Neural progenitor cell (in vitro differentiated cells): ENCODE measurements at regions not wholly inside any gene's neighbourhood (a gene's known extent, or its start where the extent isn't known, plus 50 kb on each side); places are given as distances from the start of the nearest gene placed in this dataset.

ENCODE experiments used
- DNase-seq: peaks from one replicate; pipeline ENCODE4 v3.0.0-alpha.2; 2016; ENCODE audit warnings: low spot score
- H2AFZ ChIP-seq: fragments of 200-600 bp; sonication (generic); replicated peaks from 2 replicates; pipeline ENCODE4 v1.6.1; 2016; ENCODE audit warnings: antibody characterized with exemption
- H3F3A ChIP-seq: fragments of 200-600 bp; sonication (generic); 2 replicates; pipeline ENCODE4 v1.6.1; 2016; ENCODE audit warnings: antibody characterized with exemption, low read depth
- H3K27ac ChIP-seq: fragments of 200-600 bp; sonication (generic); 2 replicates; pipeline ENCODE4 v1.5.1; 2016; ENCODE audit warnings: mild to moderate bottlenecking
- H3K27me3 ChIP-seq: fragments of 200-600 bp; sonication (generic); 2 replicates; pipeline ENCODE4 v1.6.1; 2016; ENCODE audit warnings: mild to moderate bottlenecking, moderate library complexity
- H3K36me3 ChIP-seq: fragments of 200-600 bp; sonication (generic); 2 replicates; pipeline ENCODE4 v1.5.1; 2016
- H3K4me1 ChIP-seq: fragments of 200-600 bp; sonication (generic); 2 replicates; pipeline ENCODE4 v1.6.1; 2016; ENCODE audit warnings: mixed run types
- H3K4me2 ChIP-seq: fragments of 200-600 bp; sonication (generic); 2 replicates; pipeline ENCODE4 v1.6.1; 2016
- H3K4me3 ChIP-seq: fragments of 200-600 bp; sonication (generic); 2 replicates; pipeline ENCODE4 v1.5.1; 2016
- H3K79me2 ChIP-seq: fragments of 200-600 bp; sonication (generic); 2 replicates; pipeline ENCODE4 v1.6.1; 2016; ENCODE audit warnings: low read depth
- H3K9ac ChIP-seq: fragments of 200-600 bp; sonication (generic); 2 replicates; pipeline ENCODE4 v1.6.1; 2016
- H3K9me3 ChIP-seq: fragments of 200-600 bp; sonication (generic); 2 replicates; pipeline ENCODE4 v1.5.1; 2016; ENCODE audit warnings: low read depth
- H4K20me1 ChIP-seq: fragments of 200-600 bp; sonication (generic); 2 replicates; pipeline ENCODE4 v1.6.1; 2016; ENCODE audit warnings: low read depth
- H3K27ac Mint-ChIP-seq: 3 replicates; pipeline ENCODE4 v1.8.0; 2021; ENCODE audit warnings: mixed read lengths
- H3K27me3 Mint-ChIP-seq: 2 replicates; pipeline ENCODE4 v1.8.0; 2022; ENCODE audit warnings: low read depth, mild to moderate bottlenecking, inconsistent platforms, moderate library complexity, mixed read lengths; ENCODE audit not compliant: insufficient read depth
- H3K36me3 Mint-ChIP-seq: 3 replicates; pipeline ENCODE4 v1.8.0; 2021; ENCODE audit warnings: mixed read lengths
- H3K4me1 Mint-ChIP-seq: 3 replicates; pipeline ENCODE4 v1.8.0; 2021; ENCODE audit warnings: mixed read lengths
- H3K4me3 Mint-ChIP-seq: 3 replicates; pipeline ENCODE4 v1.8.0; 2021; ENCODE audit warnings: mild to moderate bottlenecking, moderate library complexity, mixed read lengths
- H3K9me3 Mint-ChIP-seq: 3 replicates; pipeline ENCODE4 v1.8.0; 2020; ENCODE audit warnings: mixed read lengths
- EZH2 ChIP-seq: fragments of 200-600 bp; sonication (generic); IDR thresholded peaks from 2 replicates; pipeline ENCODE4 v1.6.1; 2017; ENCODE audit warnings: antibody characterized with exemption, mild to moderate bottlenecking, moderate library complexity
- EZH2phosphoT487 ChIP-seq: fragments of 200-600 bp; sonication (generic); IDR thresholded peaks from 2 replicates; pipeline ENCODE4 v1.6.1; 2017; ENCODE audit warnings: antibody characterized with exemption
- TF ChIP-seq, protein P1 (sequence below): fragments of 200-600 bp; sonication (generic); IDR thresholded peaks from 2 replicates; pipeline ENCODE4 v1.5.1; 2017; ENCODE audit warnings: antibody characterized with exemption, mild to moderate bottlenecking

DNA sequence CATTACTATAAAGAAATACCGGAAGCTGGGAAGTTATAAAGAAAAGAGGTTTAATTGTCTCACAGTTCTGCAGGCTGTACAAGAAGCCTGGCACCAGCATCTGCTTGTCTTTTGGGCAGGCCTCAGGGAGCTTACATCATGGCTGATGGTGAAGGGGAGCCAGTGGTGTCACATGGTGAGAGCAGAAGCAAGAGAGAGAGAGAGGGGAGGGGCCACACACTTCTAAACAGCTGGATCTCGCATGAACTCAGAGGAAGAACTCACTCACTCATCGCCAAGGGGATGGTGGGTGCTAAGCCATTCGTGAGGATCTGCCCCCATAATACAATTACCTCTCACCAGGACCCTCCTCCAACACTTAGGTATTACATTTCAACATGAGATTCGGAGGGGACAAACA lies 51.8 kb upstream of the ANKRD34C start:
- H3K27ac Mint-ChIP-seq, result no peak overlapping the region
- Histone ChIP-seq H3K4me1 (no peaks in the 10 kb centered on the region), H4K20me1 (no peaks in the 10 kb centered on the region), H3K9ac (no peak overlapping the region), H2AFZ (no peak overlapping the region), H3K4me3 (no peak overlapping the region), H3K79me2 (no peaks in the 10 kb centered on the region), H3F3A (no peaks in the 10 kb centered on the region), H3K27me3 (no peaks in the 10 kb centered on the region), H3K36me3 (no peaks in the 10 kb centered on the region), H3K9me3 (no peaks in the 10 kb centered on the region), H3K4me2 (no peak overlapping the region), H3K27ac (no peak overlapping the region)
- peaks cover 18% of the 10 kb centered on the region for H3K9me3 Mint-ChIP-seq
- DNase-seq, result no peak
- no peak overlapping the region for H3K4me3 Mint-ChIP-seq
- no peaks in the 10 kb centered on the region for H3K27me3 Mint-ChIP-seq
- no peaks in the 10 kb centered on the region for H3K4me1 Mint-ChIP-seq
- H3K36me3 Mint-ChIP-seq, result no peaks in the 10 kb centered on the region
- TF ChIP-seq EZH2phosphoT487, result no peak
- TF ChIP-seq, protein P1, sequence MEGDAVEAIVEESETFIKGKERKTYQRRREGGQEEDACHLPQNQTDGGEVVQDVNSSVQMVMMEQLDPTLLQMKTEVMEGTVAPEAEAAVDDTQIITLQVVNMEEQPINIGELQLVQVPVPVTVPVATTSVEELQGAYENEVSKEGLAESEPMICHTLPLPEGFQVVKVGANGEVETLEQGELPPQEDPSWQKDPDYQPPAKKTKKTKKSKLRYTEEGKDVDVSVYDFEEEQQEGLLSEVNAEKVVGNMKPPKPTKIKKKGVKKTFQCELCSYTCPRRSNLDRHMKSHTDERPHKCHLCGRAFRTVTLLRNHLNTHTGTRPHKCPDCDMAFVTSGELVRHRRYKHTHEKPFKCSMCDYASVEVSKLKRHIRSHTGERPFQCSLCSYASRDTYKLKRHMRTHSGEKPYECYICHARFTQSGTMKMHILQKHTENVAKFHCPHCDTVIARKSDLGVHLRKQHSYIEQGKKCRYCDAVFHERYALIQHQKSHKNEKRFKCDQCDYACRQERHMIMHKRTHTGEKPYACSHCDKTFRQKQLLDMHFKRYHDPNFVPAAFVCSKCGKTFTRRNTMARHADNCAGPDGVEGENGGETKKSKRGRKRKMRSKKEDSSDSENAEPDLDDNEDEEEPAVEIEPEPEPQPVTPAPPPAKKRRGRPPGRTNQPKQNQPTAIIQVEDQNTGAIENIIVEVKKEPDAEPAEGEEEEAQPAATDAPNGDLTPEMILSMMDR, result no peak
- no peak for TF ChIP-seq EZH2

DNA sequence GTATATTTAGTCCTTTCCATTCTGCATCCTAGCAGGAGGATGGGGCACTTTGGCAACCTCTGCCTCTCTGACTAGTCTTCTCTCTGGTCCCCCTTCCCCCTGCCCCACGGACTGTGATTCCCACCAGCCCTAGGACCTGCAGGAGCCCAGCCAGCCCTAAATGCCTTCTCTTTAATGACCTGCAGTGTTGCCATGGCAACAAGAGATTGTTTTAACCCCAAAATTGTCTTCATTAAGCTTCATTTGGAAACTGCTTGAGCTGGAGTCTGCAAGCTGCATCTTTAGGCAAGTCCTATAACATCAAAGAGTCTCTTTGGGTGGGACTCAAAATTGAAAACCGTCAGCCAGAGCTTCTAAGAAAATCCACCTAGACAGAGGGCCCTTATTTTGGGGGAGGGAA lies 59.7 kb upstream of the ANKRD34C start:
- no peak overlapping the region for H3K4me2 ChIP-seq
- H3K27ac Mint-ChIP-seq, result no peak overlapping the region
- DNase-seq, result peak; percentile 27

DNA sequence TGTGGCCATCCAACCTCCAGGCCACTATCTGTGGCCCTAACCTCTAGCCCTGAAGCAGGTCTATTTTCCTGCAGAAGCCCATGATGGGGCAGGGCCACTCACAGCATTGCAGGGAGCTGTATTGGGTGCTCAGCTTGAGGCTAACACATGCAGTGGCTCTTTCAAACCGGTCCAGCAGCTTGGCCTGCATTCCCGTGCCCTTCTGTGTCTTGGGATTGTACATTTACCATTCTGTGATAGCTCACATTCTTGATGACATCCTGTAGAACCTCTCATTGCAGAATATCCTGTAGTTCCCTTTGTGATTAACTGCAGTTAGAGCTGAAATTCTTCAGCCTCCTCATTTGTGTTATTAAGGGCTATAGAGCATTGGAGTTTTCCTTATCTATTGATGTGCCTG lies 60.8 kb upstream of the ANKRD34C start:
- H3K36me3 ChIP-seq, result no peaks in the 10 kb centered on the region
- Mint-ChIP-seq H3K4me1 (peaks cover 9% of the 10 kb centered on the region), H3K36me3 (no peaks in the 10 kb centered on the region), H3K4me3 (no peak overlapping the region), H3K9me3 (no peaks in the 10 kb centered on the region), H3K27me3 (peaks cover 10% of the 10 kb centered on the region), H3K27ac (no peak overlapping the region)
- H3F3A ChIP-seq, result no peaks in the 10 kb centered on the region
- no peak overlapping the region for H3K9ac ChIP-seq
- no peaks in the 10 kb centered on the region for H4K20me1 ChIP-seq
- no peak overlapping the region for H3K4me2 ChIP-seq
- peaks cover 4% of the 10 kb centered on the region for H3K27me3 ChIP-seq
- no peaks in the 10 kb centered on the region for H3K79me2 ChIP-seq
- H3K4me3 ChIP-seq, result no peak overlapping the region
- no peak for TF ChIP-seq EZH2phosphoT487
- H3K4me1 ChIP-seq, result peaks cover 8% of the 10 kb centered on the region
- no peak overlapping the region for H3K27ac ChIP-seq
- no peaks in the 10 kb centered on the region for H3K9me3 ChIP-seq
- no peak overlapping the region for H2AFZ ChIP-seq
- no peak for DNase-seq

More for the DNA sequence above, 59.7 kb upstream of the ANKRD34C start:
- Mint-ChIP-seq H3K27me3 (peaks cover 10% of the 10 kb centered on the region), H3K4me1 (peaks cover 9% of the 10 kb centered on the region), H3K36me3 (no peaks in the 10 kb centered on the region), H3K9me3 (no peaks in the 10 kb centered on the region), H3K4me3 (no peak overlapping the region)
- H3K27me3 ChIP-seq, result peaks cover under 1% of the 10 kb centered on the region
- H3F3A ChIP-seq, result no peaks in the 10 kb centered on the region
- peak overlapping the region; percentile 10 for H2AFZ ChIP-seq
- TF ChIP-seq EZH2phosphoT487 (no peak), EZH2 (no peak)
- TF ChIP-seq, protein P1, result no peak
- no peak overlapping the region for H3K27ac ChIP-seq
- no peak overlapping the region for H3K9ac ChIP-seq
- H4K20me1 ChIP-seq, result no peaks in the 10 kb centered on the region
- no peak overlapping the region for H3K4me3 ChIP-seq
- H3K9me3 ChIP-seq, result no peaks in the 10 kb centered on the region
- H3K36me3 ChIP-seq, result no peaks in the 10 kb centered on the region
- no peaks in the 10 kb centered on the region for H3K79me2 ChIP-seq
- H3K4me1 ChIP-seq, result peaks cover 8% of the 10 kb centered on the region

DNA sequence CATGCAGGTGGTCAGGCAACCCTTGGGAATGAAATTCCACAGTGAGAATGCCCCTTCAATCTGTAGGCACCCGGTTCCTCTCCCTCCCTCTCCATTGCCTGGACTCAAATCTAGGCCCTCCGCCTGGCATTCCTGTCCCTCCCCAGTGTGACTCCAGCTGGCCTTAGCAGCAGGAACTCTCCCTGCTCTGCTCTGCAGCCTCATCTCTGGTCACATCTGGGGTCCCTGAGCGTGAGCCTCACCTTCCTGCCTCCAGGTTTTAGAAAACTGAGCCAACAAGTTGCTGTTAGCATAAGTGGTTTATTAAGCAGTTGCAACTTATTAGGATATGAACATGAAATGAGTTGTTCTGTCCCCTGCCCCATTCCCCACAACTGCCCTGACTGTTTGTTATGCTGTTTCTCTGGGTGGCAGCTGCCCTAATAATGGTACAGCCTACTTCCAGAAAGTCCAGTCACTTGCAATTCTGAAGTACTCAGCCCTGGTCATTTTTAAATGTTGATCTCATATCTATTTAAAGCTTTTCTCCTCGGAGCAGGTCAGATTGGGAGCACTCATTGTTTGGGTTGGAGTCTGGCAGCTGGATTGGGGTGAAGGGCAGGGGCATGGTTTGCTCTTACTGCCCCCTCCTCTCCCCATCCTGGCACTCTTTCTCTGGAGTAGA lies 63.0 kb upstream of the ANKRD34C start:
- Histone ChIP-seq H3K36me3 (no peaks in the 10 kb centered on the region), H3K4me2 (no peak overlapping the region), H2AFZ (no peak overlapping the region), H3F3A (no peaks in the 10 kb centered on the region), H3K27ac (no peak overlapping the region), H3K79me2 (no peaks in the 10 kb centered on the region), H3K4me3 (no peak overlapping the region), H3K9ac (no peak overlapping the region), H4K20me1 (no peaks in the 10 kb centered on the region), H3K4me1 (peaks cover 8% of the 10 kb centered on the region), H3K27me3 (peaks cover 4% of the 10 kb centered on the region), H3K9me3 (no peaks in the 10 kb centered on the region)
- TF ChIP-seq, protein P1, result no peak
- TF ChIP-seq EZH2 (no peak), EZH2phosphoT487 (no peak)
- H3K9me3 Mint-ChIP-seq, result no peaks in the 10 kb centered on the region
- H3K27me3 Mint-ChIP-seq, result peaks cover 10% of the 10 kb centered on the region
- H3K4me1 Mint-ChIP-seq, result peaks cover 9% of the 10 kb centered on the region
- no peak overlapping the region for H3K4me3 Mint-ChIP-seq
- no peak overlapping the region for H3K27ac Mint-ChIP-seq
- H3K36me3 Mint-ChIP-seq, result no peaks in the 10 kb centered on the region
- DNase-seq, result no peak
